ENCODE measurements at regions not wholly inside any gene's neighbourhood (a gene's known extent, or its start where the extent isn't known, plus 50 kb on each side); places are given as distances from the start of the nearest gene placed in this dataset.

DNA sequence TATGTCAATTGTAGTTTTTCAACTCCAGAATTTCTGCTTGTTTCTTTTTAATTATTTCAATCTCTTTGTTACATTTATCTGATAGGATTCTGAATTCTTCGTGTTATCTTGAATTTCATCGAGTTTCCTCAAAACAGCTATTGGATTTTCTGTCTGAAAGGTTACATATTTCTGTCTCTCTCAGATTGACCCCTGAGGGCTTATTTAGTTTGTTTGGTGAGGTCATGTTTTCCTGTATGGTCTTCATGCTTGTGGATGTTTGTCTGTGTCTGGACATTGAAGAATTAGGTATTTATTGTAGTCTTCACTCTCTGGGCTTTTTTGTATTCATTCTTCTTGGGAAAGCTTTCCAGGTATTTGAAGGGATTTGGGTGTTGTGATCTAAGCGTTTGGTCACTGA is 85.6 kb downstream of the SNAPC1 start:
- no peak for TF ChIP-seq CTCF (conservative IDR thresholded peaks at IDR 0.05)
- no peak overlapping the region for H3K27ac ChIP-seq

DNA sequence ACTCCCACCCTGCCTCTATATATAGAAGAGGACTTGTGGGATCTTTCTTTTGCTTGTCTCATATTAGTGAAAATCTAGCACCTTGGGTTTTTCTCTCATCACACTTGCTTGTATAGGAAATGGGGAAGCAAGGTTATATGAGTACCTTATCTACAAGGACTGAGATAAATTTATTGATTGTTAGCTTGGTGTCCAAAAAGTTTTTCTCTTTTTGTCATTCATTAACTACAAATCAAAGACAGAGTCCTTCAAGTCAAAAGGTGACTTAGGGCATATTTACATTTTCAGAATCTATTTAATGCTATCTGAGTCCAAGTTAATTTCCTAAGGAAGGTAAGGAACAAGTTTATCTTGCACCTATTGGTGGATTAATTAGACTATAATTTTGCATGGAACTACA is 92.7 kb downstream of the SNAPC1 start:
- no peak overlapping the region for H3K27ac ChIP-seq
- TF ChIP-seq CTCF (conservative IDR thresholded peaks at IDR 0.05), result no peak

GRCh38 chr14:61860294-61860918 is 98.2 kb downstream of the SNAPC1 start:
- TF ChIP-seq CTCF (conservative IDR thresholded peaks at IDR 0.05), result peak; percentile 76
- no peak overlapping the region for H3K27ac ChIP-seq

DNA sequence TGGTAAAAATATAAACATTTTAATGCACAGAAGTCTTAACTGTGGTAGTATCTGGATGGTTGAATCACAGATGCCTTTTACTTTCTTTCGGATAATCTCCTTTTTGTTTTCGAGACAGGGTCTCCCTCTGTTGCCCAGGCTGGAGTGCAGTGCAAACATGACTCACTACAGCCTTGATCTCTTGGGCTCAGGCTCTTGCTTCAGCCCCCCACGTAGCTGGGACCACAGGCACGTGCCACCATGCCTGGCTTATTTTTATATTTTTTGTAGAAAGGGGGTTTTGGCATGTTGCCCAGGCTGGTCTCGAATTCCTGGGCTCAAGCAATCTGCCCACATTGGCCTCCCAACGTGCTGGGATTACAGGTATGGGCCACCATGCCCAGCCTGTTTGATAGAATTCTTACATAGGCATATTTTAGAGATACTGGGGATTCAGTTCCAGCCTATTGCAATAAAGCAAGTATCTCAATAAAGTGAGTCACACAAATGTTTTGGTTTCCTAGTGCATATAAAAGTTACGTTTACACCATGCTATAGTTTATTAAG is 99.2 kb downstream of the SNAPC1 start:
- no peak overlapping the region for H3K27ac ChIP-seq
- no peak for TF ChIP-seq CTCF (conservative IDR thresholded peaks at IDR 0.05)

DNA sequence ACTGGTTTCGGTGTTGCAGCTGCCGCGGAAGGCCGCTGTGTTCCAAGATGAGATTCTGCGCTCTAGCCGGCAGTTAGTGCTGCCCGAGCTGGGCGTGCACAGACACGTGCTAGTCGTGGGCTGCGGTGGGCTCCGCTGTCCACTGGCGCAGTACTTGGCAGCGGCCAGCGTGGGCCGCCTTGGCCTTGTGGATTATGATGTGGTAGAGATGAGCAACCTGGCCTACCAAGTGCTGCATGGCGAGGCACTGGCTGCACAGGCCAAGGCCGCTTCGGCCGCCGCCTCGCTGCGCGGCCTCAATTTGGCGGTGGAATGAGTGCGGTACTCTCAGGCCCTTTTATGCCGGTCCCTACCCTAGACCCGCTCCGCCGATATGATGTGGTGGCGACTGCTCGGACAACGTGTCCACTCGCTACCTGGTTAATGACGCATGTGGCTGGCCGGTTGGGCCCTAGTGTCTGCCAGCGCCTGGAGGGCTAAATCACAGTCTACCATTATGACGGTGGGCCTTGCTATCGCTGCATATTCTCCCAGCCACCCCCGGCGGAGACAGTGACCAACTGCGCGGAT is 102.2 kb downstream of the SNAPC1 start:
- TF ChIP-seq CTCF (conservative IDR thresholded peaks at IDR 0.05), result no peak

GRCh38 chr14:61866932-61867920 is 105.0 kb downstream of the SNAPC1 start:
- no peak for TF ChIP-seq CTCF (conservative IDR thresholded peaks at IDR 0.05)
- H3K27ac ChIP-seq, result no peak overlapping the region

More for the DNA sequence above, 102.2 kb downstream of the SNAPC1 start:
- no peak overlapping the region for H3K27ac ChIP-seq

DNA sequence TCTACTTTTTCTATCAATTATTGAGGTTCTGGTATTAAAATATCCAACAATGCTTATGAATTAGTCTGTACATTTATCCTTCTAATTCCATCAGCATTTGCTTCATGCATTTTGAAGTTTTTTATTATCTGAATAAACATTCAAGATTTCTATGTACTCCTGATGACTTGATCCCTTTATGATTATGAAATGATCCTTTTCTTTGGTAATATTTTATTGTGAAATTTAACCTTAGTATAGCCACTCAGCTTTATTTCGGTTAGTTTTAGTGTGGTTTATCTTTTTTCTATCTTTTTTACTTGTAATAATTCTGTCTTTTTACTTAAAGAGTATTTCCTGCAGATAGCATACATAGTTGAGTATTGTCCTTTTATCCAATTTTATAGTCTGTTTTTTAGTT is 106.6 kb downstream of the SNAPC1 start:
- H3K27ac ChIP-seq, result no peak overlapping the region
- no peak for TF ChIP-seq CTCF (conservative IDR thresholded peaks at IDR 0.05)

Measured in VCaP (cell line).